ENCODE measurements at regions not wholly inside any gene's neighbourhood (a gene's known extent, or its start where the extent isn't known, plus 50 kb on each side); places are given as distances from the start of the nearest gene placed in this dataset.

DNA sequence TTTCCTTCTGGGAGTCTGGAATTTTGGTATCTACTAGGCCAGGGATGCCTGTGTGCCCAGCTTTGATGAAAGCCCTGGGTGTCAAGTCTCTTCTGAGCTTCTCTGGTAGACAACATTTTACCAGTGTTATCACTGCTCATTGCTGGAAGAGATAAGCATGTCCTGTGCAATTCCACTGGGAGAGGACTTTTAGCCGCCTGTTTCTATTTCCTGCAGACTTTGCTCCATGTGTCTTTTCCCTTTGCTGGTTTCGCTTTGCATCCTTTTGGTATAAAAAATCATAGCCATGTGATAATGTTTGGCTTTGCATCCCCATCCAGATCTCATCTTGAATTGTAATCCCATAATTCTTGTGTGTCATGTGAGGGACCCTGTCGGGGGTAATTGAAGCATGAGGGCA, 163.2 kb downstream of the SLC28A3 start:
- dilution Hi-C loops (cut with MboI; ENCODE audit: extremely low pct_ligation_motif_present, low sequenced_read_pairs), result no loop called here
- Histone ChIP-seq H3K9me3 (ENCODE audit: control insufficient read depth, low read depth, low read length) (no peaks in the 10 kb centered on the region), H3K4me2 (ENCODE audit: control insufficient read depth, extremely low read depth, insufficient read depth, low read depth, low read length) (no peak overlapping the region), H3K36me3 (ENCODE audit: control insufficient read depth in 2 of 2, extremely low read depth in 1 of 2, insufficient read depth in 2 of 2, low read length in 2 of 2) (no peaks in the 10 kb centered on the region), H3K4me3 (ENCODE audit: control insufficient read depth in 2 of 3, extremely low read depth in 1 of 3, insufficient read depth in 2 of 3, low read depth in 1 of 3, low read length in 3 of 3) (no peak overlapping the region), H3K79me2 (ENCODE audit: control insufficient read depth, insufficient read depth, low read length) (no peaks in the 10 kb centered on the region), H3K9me1 (ENCODE audit: control insufficient read depth, extremely low read depth, insufficient read depth, low read length) (no peaks in the 10 kb centered on the region), H2AFZ (ENCODE audit: control insufficient read depth, low read length) (no peak overlapping the region), H3K27ac (ENCODE audit: control insufficient read depth, insufficient read depth, low read length) (no peak overlapping the region), H3K27me3 (ENCODE audit: control insufficient read depth, extremely low read depth, insufficient read depth, low read length) (no peaks in the 10 kb centered on the region), H4K20me1 (ENCODE audit: control insufficient read depth, extremely low read depth, insufficient read depth, low read length) (no peaks in the 10 kb centered on the region), H3K4me1 (ENCODE audit: control insufficient read depth, extremely low read depth, insufficient read depth, low read length) (peaks cover 4% of the 10 kb centered on the region), H3K9ac (ENCODE audit: control insufficient read depth, extremely low read depth, insufficient read depth, low read length) (no peak overlapping the region)
- FAIRE-seq (no peak), DNase-seq (ENCODE audit: low read depth, low spot score) (no peak)
- TF ChIP-seq, protein P1, sequence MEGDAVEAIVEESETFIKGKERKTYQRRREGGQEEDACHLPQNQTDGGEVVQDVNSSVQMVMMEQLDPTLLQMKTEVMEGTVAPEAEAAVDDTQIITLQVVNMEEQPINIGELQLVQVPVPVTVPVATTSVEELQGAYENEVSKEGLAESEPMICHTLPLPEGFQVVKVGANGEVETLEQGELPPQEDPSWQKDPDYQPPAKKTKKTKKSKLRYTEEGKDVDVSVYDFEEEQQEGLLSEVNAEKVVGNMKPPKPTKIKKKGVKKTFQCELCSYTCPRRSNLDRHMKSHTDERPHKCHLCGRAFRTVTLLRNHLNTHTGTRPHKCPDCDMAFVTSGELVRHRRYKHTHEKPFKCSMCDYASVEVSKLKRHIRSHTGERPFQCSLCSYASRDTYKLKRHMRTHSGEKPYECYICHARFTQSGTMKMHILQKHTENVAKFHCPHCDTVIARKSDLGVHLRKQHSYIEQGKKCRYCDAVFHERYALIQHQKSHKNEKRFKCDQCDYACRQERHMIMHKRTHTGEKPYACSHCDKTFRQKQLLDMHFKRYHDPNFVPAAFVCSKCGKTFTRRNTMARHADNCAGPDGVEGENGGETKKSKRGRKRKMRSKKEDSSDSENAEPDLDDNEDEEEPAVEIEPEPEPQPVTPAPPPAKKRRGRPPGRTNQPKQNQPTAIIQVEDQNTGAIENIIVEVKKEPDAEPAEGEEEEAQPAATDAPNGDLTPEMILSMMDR (optimal IDR thresholded peaks at IDR 0.05 in 1 of 3, IDR thresholded peaks at IDR 0.05 in 1 of 3, conservative IDR thresholded peaks at IDR 0.05 in 1 of 3; ENCODE audit: extremely low read depth in 1 of 3, insufficient read depth in 2 of 3, low read length in 3 of 3), result no peak
- no peak for TF ChIP-seq EZH2 (IDR thresholded peaks at IDR 0.05; ENCODE audit: low read length)

DNA sequence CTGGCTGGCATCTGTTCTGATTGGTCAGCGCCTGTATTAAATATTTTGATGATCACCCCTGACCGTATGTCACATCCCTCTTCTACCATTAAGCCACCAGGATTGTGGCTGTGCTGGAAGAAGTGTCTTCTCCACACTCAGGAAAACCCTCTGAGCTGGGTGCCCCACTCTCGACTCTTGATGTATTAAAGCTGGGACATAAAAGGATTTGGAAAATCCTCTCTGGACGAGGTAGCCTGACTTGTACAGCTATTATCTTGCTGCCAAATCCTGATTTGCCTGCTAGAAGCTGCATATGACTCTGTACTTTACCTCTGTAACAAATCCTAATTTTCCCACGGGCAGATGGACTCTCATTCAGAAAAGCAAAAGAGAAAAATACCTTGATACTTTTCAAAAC, 161.0 kb downstream of the SLC28A3 start:
- TF ChIP-seq EZH2 (IDR thresholded peaks at IDR 0.05; ENCODE audit: low read length), result no peak
- TF ChIP-seq, protein P1 (optimal IDR thresholded peaks at IDR 0.05 in 1 of 3, IDR thresholded peaks at IDR 0.05 in 1 of 3, conservative IDR thresholded peaks at IDR 0.05 in 1 of 3; ENCODE audit: extremely low read depth in 1 of 3, insufficient read depth in 2 of 3, low read length in 3 of 3), result no peak
- dilution Hi-C loops (cut with MboI; ENCODE audit: extremely low pct_ligation_motif_present, low sequenced_read_pairs), result no loop called here
- no peak overlapping the region for H3K9ac ChIP-seq (ENCODE audit: control insufficient read depth, extremely low read depth, insufficient read depth, low read length)
- no peak overlapping the region for H3K4me3 ChIP-seq (ENCODE audit: control insufficient read depth in 2 of 3, extremely low read depth in 1 of 3, insufficient read depth in 2 of 3, low read depth in 1 of 3, low read length in 3 of 3)
- H2AFZ ChIP-seq (ENCODE audit: control insufficient read depth, low read length), result no peak overlapping the region
- no peaks in the 10 kb centered on the region for H3K27me3 ChIP-seq (ENCODE audit: control insufficient read depth, extremely low read depth, insufficient read depth, low read length)
- no peaks in the 10 kb centered on the region for H3K9me1 ChIP-seq (ENCODE audit: control insufficient read depth, extremely low read depth, insufficient read depth, low read length)
- no peaks in the 10 kb centered on the region for H3K9me3 ChIP-seq (ENCODE audit: control insufficient read depth, low read depth, low read length)
- H3K4me1 ChIP-seq (ENCODE audit: control insufficient read depth, extremely low read depth, insufficient read depth, low read length), result peaks cover 4% of the 10 kb centered on the region
- H3K36me3 ChIP-seq (ENCODE audit: control insufficient read depth in 2 of 2, extremely low read depth in 1 of 2, insufficient read depth in 2 of 2, low read length in 2 of 2), result no peaks in the 10 kb centered on the region
- no peaks in the 10 kb centered on the region for H4K20me1 ChIP-seq (ENCODE audit: control insufficient read depth, extremely low read depth, insufficient read depth, low read length)
- FAIRE-seq (no peak), DNase-seq (ENCODE audit: low read depth, low spot score) (no peak)
- H3K79me2 ChIP-seq (ENCODE audit: control insufficient read depth, insufficient read depth, low read length), result no peaks in the 10 kb centered on the region
- no peak overlapping the region for H3K27ac ChIP-seq (ENCODE audit: control insufficient read depth, insufficient read depth, low read length)
- H3K4me2 ChIP-seq (ENCODE audit: control insufficient read depth, extremely low read depth, insufficient read depth, low read depth, low read length), result no peak overlapping the region

Measured in keratinocyte (primary cell).